ENCODE measurements at regions not wholly inside any gene's neighbourhood (a gene's known extent, or its start where the extent isn't known, plus 50 kb on each side); places are given as distances from the start of the nearest gene placed in this dataset.
A peak's percentile ranks its signal among the peaks of the same experiment; 100 is the strongest.

DNA sequence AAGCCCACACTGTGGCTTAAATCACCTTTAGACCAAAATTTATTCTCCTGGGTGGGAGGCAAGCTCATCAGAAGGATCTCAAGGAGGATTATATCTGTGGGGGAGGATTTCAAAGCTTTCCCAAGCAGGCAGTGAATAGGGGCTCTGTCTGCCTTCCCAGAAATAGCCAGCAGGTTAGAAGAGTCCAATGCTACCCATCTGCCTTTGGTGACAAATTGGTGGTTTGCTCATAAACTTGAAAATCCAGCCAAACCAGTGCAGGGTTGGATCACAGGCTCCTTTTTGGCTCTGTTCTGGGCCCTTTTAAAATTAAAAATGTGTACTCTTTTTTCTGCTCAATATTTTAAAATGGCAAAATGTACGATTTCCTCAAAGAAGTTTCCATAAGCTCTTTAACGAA is 118.9 kb upstream of the ZC3H11B start:
- H3K36me3 ChIP-seq: no peaks in the 10 kb centered on the region
- no peak overlapping the region for H3K27ac ChIP-seq (replicated peaks in 1 of 4)
- 73% methylated on average over 2 of the region's 2 CpGs for WGBS
- intact Hi-C loops (cut with DNase I): no loop called here
- H3K9me3 ChIP-seq: peaks cover 0 to 7% (median 6%) of the 10 kb centered on the region in 4 donors
- TF ChIP-seq, protein P1, sequence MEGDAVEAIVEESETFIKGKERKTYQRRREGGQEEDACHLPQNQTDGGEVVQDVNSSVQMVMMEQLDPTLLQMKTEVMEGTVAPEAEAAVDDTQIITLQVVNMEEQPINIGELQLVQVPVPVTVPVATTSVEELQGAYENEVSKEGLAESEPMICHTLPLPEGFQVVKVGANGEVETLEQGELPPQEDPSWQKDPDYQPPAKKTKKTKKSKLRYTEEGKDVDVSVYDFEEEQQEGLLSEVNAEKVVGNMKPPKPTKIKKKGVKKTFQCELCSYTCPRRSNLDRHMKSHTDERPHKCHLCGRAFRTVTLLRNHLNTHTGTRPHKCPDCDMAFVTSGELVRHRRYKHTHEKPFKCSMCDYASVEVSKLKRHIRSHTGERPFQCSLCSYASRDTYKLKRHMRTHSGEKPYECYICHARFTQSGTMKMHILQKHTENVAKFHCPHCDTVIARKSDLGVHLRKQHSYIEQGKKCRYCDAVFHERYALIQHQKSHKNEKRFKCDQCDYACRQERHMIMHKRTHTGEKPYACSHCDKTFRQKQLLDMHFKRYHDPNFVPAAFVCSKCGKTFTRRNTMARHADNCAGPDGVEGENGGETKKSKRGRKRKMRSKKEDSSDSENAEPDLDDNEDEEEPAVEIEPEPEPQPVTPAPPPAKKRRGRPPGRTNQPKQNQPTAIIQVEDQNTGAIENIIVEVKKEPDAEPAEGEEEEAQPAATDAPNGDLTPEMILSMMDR (IDR thresholded peaks at IDR 0.05): no peak
- TF ChIP-seq POLR2A (IDR thresholded peaks at IDR 0.05; ENCODE audit: low read depth): no peak
- H3K4me1 ChIP-seq: peaks cover 0 to 3% (median 0%) of the 10 kb centered on the region in 4 donors
- DNase-seq (ENCODE audit: extremely low spot score): no peak
- no peaks in the 10 kb centered on the region for H3K27me3 ChIP-seq
- H3K4me3 ChIP-seq: no peak overlapping the region

DNA sequence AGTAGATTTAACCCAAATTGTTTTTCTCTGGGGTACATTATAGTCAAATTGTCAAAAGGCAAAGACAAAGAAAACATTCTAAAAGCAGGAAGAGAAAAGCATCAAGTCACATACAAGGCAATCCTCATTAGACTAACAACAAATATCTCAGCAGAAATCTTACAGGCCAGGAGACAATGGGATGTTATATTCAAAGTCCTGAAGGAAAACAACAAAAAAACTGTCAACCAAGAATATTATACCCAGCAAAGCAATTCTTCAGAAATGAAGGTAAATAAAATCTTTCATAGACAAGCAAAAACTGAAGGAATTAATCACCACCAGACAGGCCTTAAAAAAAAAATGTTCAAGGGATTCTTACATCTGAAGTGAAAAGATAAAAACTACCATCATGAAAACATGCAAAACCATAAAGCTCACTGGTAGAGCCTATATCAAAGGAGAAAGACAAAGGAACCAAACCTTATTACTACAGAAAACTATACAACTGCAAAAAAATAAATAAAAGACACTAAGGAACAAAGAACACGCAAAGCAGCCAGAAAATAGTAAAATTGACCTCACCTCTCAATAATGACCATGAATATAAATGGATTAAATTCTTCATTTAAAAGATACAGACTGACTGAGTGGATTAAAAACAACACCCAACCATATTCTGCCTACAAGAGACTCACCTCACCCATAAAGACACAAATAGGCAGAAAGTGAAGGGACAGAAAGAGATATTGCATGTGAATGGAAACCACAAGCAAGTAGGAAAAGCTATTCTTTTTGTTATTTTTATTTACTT is 113.8 kb upstream of the ZC3H11B start:
- TF ChIP-seq POLR2AphosphoS5 (IDR thresholded peaks at IDR 0.05) (no peak), EP300 (IDR thresholded peaks at IDR 0.05) (no peak), POLR2A (IDR thresholded peaks at IDR 0.05; ENCODE audit: low read depth) (no peak)
- H3K27me3 ChIP-seq: no peaks in the 10 kb centered on the region
- no peaks in the 10 kb centered on the region for H3K36me3 ChIP-seq
- H3K4me1 ChIP-seq: no peaks in the 10 kb centered on the region
- no peak for DNase-seq (ENCODE audit: extremely low spot score)
- 96% methylated on average over 1 of the region's 1 CpG for WGBS
- intact Hi-C loops (cut with DNase I): no loop called here
- no peak overlapping the region for H3K4me3 ChIP-seq
- peaks cover 0 to 29% (median 24%) of the 10 kb centered on the region in 4 donors for H3K9me3 ChIP-seq
- no peak overlapping the region for H3K27ac ChIP-seq (replicated peaks in 1 of 4)

DNA sequence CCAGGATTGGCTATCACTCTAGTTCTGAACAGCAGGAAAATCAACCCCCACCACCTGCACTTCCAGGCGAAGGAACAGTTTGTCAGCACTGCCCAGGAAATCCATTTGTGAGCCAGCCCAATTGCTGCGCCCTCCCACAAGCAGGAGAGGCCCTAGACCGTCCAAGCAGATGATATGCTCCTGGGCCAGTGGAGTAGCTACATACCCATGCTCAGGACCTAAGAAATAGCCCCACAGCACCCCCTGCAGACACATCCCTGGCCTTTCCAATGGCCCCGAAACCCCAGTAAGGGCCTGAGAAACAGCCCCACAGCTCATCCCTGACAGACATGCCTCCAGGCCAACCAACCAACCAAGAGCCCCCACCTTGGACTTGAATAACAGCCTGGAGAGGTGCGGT is 111.5 kb upstream of the ZC3H11B start:
- H3K27ac ChIP-seq (replicated peaks in 1 of 4): no peak overlapping the region
- intact Hi-C loops (cut with DNase I): no loop called here
- WGBS: 82% methylated on average over 5 of the region's 5 CpGs
- H3K36me3 ChIP-seq: no peaks in the 10 kb centered on the region
- H3K9me3 ChIP-seq: peaks cover 0 to 29% (median 24%) of the 10 kb centered on the region in 4 donors
- no peak overlapping the region for H3K4me3 ChIP-seq
- no peaks in the 10 kb centered on the region for H3K27me3 ChIP-seq
- peak; percentile 62 for DNase-seq (ENCODE audit: extremely low spot score)
- no peaks in the 10 kb centered on the region for H3K4me1 ChIP-seq
- TF ChIP-seq POLR2AphosphoS5 (IDR thresholded peaks at IDR 0.05): no peak
- no peak for TF ChIP-seq EP300 (IDR thresholded peaks at IDR 0.05)
- TF ChIP-seq POLR2A (IDR thresholded peaks at IDR 0.05; ENCODE audit: low read depth): no peak
- TF ChIP-seq, protein P1 (IDR thresholded peaks at IDR 0.05): no peak

DNA sequence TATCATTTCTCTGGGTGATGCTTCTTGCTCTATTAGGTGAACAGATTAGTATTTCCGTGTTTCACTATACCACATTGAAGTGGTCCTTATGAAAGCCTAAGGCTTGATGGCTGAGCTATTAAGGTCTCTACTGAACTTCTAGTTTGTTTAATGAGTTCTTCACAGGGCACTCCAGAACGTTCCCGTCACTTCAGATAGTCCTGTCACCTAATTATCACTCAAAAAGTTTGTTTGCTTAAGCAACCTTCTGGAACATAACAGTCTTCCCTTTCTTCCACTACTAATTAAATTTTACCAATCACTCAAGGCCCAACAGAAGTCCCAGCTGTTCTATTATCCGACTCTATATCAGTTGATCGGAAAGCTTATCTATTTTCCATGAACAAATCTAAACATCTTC is 104.6 kb upstream of the ZC3H11B start:
- Histone ChIP-seq H3K27ac (replicated peaks in 1 of 4) (no peak overlapping the region), H3K4me1 (no peaks in the 10 kb centered on the region), H3K9me3 (no peaks in the 10 kb centered on the region), H3K4me3 (no peak overlapping the region), H3K27me3 (no peaks in the 10 kb centered on the region), H3K36me3 (no peaks in the 10 kb centered on the region)
- 83% methylated on average over 5 of the region's 5 CpGs for WGBS
- TF ChIP-seq, protein P1 (IDR thresholded peaks at IDR 0.05): no peak
- TF ChIP-seq POLR2A (IDR thresholded peaks at IDR 0.05; ENCODE audit: low read depth): no peak
- TF ChIP-seq EP300 (IDR thresholded peaks at IDR 0.05): no peak
- TF ChIP-seq POLR2AphosphoS5 (IDR thresholded peaks at IDR 0.05): no peak
- DNase-seq (ENCODE audit: extremely low spot score): no peak
- intact Hi-C loops (cut with DNase I): no loop called here

DNA sequence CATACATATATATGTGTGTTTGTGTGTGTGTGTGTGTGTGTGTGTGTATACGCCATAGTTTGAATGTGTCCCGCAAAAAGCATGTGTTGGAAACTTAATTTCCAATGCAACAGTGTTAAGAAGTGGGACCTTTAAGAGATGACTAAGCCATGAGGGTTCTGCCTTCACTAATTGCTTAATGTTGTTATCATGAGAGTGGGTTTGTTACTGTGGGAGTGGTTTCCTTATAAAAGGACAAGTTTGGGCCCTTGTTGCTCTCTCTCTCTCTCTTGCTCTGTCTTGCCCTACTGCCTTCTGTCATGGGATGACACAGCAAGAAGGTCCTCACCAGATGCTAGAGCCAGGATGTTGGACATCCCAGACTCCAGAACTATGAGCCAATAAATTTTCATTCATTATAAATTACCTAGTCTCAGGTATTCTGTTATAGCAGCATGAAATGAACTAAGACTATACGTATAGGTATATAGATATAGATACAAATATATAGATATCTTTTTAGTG is 103.8 kb upstream of the ZC3H11B start:
- Histone ChIP-seq H3K27ac (replicated peaks in 1 of 4) (no peak overlapping the region), H3K9me3 (no peaks in the 10 kb centered on the region), H3K36me3 (no peaks in the 10 kb centered on the region), H3K27me3 (no peaks in the 10 kb centered on the region), H3K4me1 (no peaks in the 10 kb centered on the region), H3K4me3 (no peak overlapping the region)
- no peak for DNase-seq (ENCODE audit: extremely low spot score)
- WGBS: 98% methylated on average over 3 of the region's 3 CpGs
- TF ChIP-seq POLR2AphosphoS5 (IDR thresholded peaks at IDR 0.05) (no peak), EP300 (IDR thresholded peaks at IDR 0.05) (no peak), POLR2A (IDR thresholded peaks at IDR 0.05; ENCODE audit: low read depth) (no peak)
- TF ChIP-seq, protein P1 (IDR thresholded peaks at IDR 0.05): no peak
- intact Hi-C loops (cut with DNase I): no loop called here

Measured in esophagus muscularis mucosa (tissue), 4 donors.